ENCODE measurements at regions not wholly inside any gene's neighbourhood (a gene's known extent, or its start where the extent isn't known, plus 50 kb on each side); places are given as distances from the start of the nearest gene placed in this dataset.
"Not testable (repeated sequence)": the region's sequence is repeated elsewhere in the genome, so short reads cannot be mapped to it uniquely, and the experiment has no call there.

- intact Hi-C loops (cut with DNase I; ENCODE audit: low total_unique reads); H3K4me3 ChIP-seq; H3K4me1 ChIP-seq; H3K27me3 ChIP-seq; H3K9me3 ChIP-seq; H3K36me3 ChIP-seq; DNase-seq; in situ Hi-C loops (cut with MboI; ENCODE audit: low pct_ligation_motif_present in 1 of 4, low pct_unique_long_range_greater_than_20kb in 1 of 4, low sequenced_read_pairs in 3 of 4); H3K27ac ChIP-seq: not testable (repeated sequence)
- no CpG with 5 or more reads among the region's 1 CpG for WGBS, 2 donors (ENCODE audit: low coverage in 1 of 2)
Observed at GRCh38 chr7:65570990-65571389, 197.3 kb downstream of the ZNF92 start.

GRCh38 chr7:65572581-65572980 is 198.9 kb downstream of the ZNF92 start:
- DNase-seq; H3K4me1 ChIP-seq; H3K4me3 ChIP-seq; H3K27ac ChIP-seq; H3K27me3 ChIP-seq; intact Hi-C loops (cut with DNase I; ENCODE audit: low total_unique reads); H3K36me3 ChIP-seq; H3K9me3 ChIP-seq; in situ Hi-C loops (cut with MboI; ENCODE audit: low pct_ligation_motif_present in 1 of 4, low pct_unique_long_range_greater_than_20kb in 1 of 4, low sequenced_read_pairs in 3 of 4): not testable (repeated sequence)
- 4% methylated on average over 27 of the region's 35 CpGs; no CpG with 5 or more reads in 1 of the 2 donors for WGBS, 2 donors (ENCODE audit: low coverage in 1 of 2)

- DNase-seq; H3K36me3 ChIP-seq; H3K4me1 ChIP-seq; intact Hi-C loops (cut with DNase I; ENCODE audit: low total_unique reads); in situ Hi-C loops (cut with MboI; ENCODE audit: low pct_ligation_motif_present in 1 of 4, low pct_unique_long_range_greater_than_20kb in 1 of 4, low sequenced_read_pairs in 3 of 4); H3K27ac ChIP-seq; H3K27me3 ChIP-seq; H3K9me3 ChIP-seq; H3K4me3 ChIP-seq: not testable (repeated sequence)
- WGBS, 2 donors (ENCODE audit: low coverage in 1 of 2): 75% methylated on average over 1 of the region's 1 CpG; no CpG with 5 or more reads in 1 of the 2 donors
Observed at GRCh38 chr7:65576370-65576769, 202.7 kb downstream of the ZNF92 start.

GRCh38 chr7:65582518-65583119 is 209.0 kb downstream of the ZNF92 start:
- H3K36me3 ChIP-seq; DNase-seq; H3K27me3 ChIP-seq; H3K27ac ChIP-seq; in situ Hi-C loops (cut with MboI; ENCODE audit: low pct_ligation_motif_present in 1 of 4, low pct_unique_long_range_greater_than_20kb in 1 of 4, low sequenced_read_pairs in 3 of 4); H3K4me1 ChIP-seq; intact Hi-C loops (cut with DNase I; ENCODE audit: low total_unique reads); H3K9me3 ChIP-seq; H3K4me3 ChIP-seq: not testable (repeated sequence)
- 97 to 100% methylated on average over 1 to 2 of the region's 2 CpGs for WGBS, 2 donors (ENCODE audit: low coverage in 1 of 2)

GRCh38 chr7:65602495-65602894 is 228.8 kb downstream of the ZNF92 start:
- H3K9me3 ChIP-seq; intact Hi-C loops (cut with DNase I; ENCODE audit: low total_unique reads); H3K27ac ChIP-seq; DNase-seq; H3K27me3 ChIP-seq; in situ Hi-C loops (cut with MboI; ENCODE audit: low pct_ligation_motif_present in 1 of 4, low pct_unique_long_range_greater_than_20kb in 1 of 4, low sequenced_read_pairs in 3 of 4); H3K4me3 ChIP-seq; H3K4me1 ChIP-seq; H3K36me3 ChIP-seq: not testable (repeated sequence)
- WGBS, 2 donors (ENCODE audit: low coverage in 1 of 2): 42 to 67% methylated on average over 1 of the region's 1 CpG

- intact Hi-C loops (cut with DNase I; ENCODE audit: low total_unique reads): no loop called here
- in situ Hi-C loops (cut with MboI; ENCODE audit: low pct_ligation_motif_present in 1 of 4, low pct_unique_long_range_greater_than_20kb in 1 of 4, low sequenced_read_pairs in 3 of 4): no loop called here
- 90 to 95% methylated on average over 3 of the region's 3 CpGs for WGBS, 2 donors (ENCODE audit: low coverage in 1 of 2)
- H3K36me3 ChIP-seq: no peaks in the 10 kb centered on the region
- H3K9me3 ChIP-seq: no peaks in the 10 kb centered on the region
- no peak for DNase-seq
- no peak overlapping the region for H3K27ac ChIP-seq
- TF ChIP-seq POLR2A (IDR thresholded peaks at IDR 0.05) (no peak), POLR2AphosphoS5 (IDR thresholded peaks at IDR 0.05) (no peak), EP300 (IDR thresholded peaks at IDR 0.05; ENCODE audit: low read depth) (no peak), CTCF (IDR thresholded peaks at IDR 0.05) (no peak)
- no peak overlapping the region for H3K4me3 ChIP-seq
- no peaks in the 10 kb centered on the region for H3K4me1 ChIP-seq
- peaks cover 4% of the 10 kb centered on the region for H3K27me3 ChIP-seq
Observed at GRCh38 chr7:65609131-65609530, 235.5 kb downstream of the ZNF92 start.

GRCh38 chr7:65613644-65614289 is 240.1 kb downstream of the ZNF92 start:
- H3K4me1 ChIP-seq; DNase-seq; intact Hi-C loops (cut with DNase I; ENCODE audit: low total_unique reads); H3K27ac ChIP-seq; H3K9me3 ChIP-seq; in situ Hi-C loops (cut with MboI; ENCODE audit: low pct_ligation_motif_present in 1 of 4, low pct_unique_long_range_greater_than_20kb in 1 of 4, low sequenced_read_pairs in 3 of 4); H3K27me3 ChIP-seq; H3K36me3 ChIP-seq; H3K4me3 ChIP-seq: not testable (repeated sequence)
- WGBS, 2 donors (ENCODE audit: low coverage in 1 of 2): 56 to 69% methylated on average over 4 to 6 of the region's 6 CpGs

- intact Hi-C loops (cut with DNase I; ENCODE audit: low total_unique reads); in situ Hi-C loops (cut with MboI; ENCODE audit: low pct_ligation_motif_present in 1 of 4, low pct_unique_long_range_greater_than_20kb in 1 of 4, low sequenced_read_pairs in 3 of 4): not testable (repeated sequence)
Observed at GRCh38 chr7:65616111-65616510, 242.5 kb downstream of the ZNF92 start.

GRCh38 chr7:65620216-65620615 is 246.6 kb downstream of the ZNF92 start:
- intact Hi-C loops (cut with DNase I; ENCODE audit: low total_unique reads); H3K4me1 ChIP-seq; H3K27ac ChIP-seq; H3K9me3 ChIP-seq; H3K36me3 ChIP-seq; in situ Hi-C loops (cut with MboI; ENCODE audit: low pct_ligation_motif_present in 1 of 4, low pct_unique_long_range_greater_than_20kb in 1 of 4, low sequenced_read_pairs in 3 of 4); DNase-seq; H3K4me3 ChIP-seq: not testable (repeated sequence)
- peaks cover 27% of the 10 kb centered on the region for H3K27me3 ChIP-seq
- WGBS, 2 donors (ENCODE audit: low coverage in 1 of 2): 50 to 57% methylated on average over 5 of the region's 5 CpGs

More at GRCh38 chr7:65616111-65616510, 242.5 kb downstream of the ZNF92 start:
- not testable (repeated sequence) for H3K4me3 ChIP-seq, H3K27ac ChIP-seq, H3K9me3 ChIP-seq, H3K4me1 ChIP-seq, DNase-seq, H3K36me3 ChIP-seq
- H3K27me3 ChIP-seq: peaks cover 12% of the 10 kb centered on the region
- 81 to 85% methylated on average over 3 of the region's 3 CpGs for WGBS, 2 donors (ENCODE audit: low coverage in 1 of 2)

Data from transverse colon (tissue), 4 donors.